Transverse colon (tissue), 4 donors: ENCODE measurements at regions not wholly inside any gene's neighbourhood (a gene's known extent, or its start where the extent isn't known, plus 50 kb on each side); places are given as distances from the start of the nearest gene placed in this dataset.

Source experiments
- EP300 ChIP-seq: sonication (generic); formaldehyde crosslinking; IDR thresholded peaks from one replicate; pipeline ENCODE4 v1.6.1; 2017; ENCODE audit warnings: antibody characterized with exemption, low read depth
- POLR2AphosphoS5 ChIP-seq, 3 donors: sonication (generic); formaldehyde crosslinking; IDR thresholded peaks; one replicate each; pipeline ENCODE4 v1.6.1; 2016; ENCODE audit warnings: antibody characterized with exemption in 3 of 3
- TF ChIP-seq, protein P1 (sequence below), 5 experiments: fragments of 200-600 bp in 3 of 5; fragments of 450-650 bp in 2 of 5; sonication (generic) in 3 of 5; IDR thresholded peaks; 1 replicate in 2 of 5; 2 replicates in 3 of 5; pipeline ENCODE4 v1.5.1; 2016 to 2017; ENCODE audit warnings: antibody characterized with exemption in 5 of 5, inconsistent platforms in 3 of 5, mild to moderate bottlenecking in 2 of 5, moderate library complexity in 1 of 5

DNA sequence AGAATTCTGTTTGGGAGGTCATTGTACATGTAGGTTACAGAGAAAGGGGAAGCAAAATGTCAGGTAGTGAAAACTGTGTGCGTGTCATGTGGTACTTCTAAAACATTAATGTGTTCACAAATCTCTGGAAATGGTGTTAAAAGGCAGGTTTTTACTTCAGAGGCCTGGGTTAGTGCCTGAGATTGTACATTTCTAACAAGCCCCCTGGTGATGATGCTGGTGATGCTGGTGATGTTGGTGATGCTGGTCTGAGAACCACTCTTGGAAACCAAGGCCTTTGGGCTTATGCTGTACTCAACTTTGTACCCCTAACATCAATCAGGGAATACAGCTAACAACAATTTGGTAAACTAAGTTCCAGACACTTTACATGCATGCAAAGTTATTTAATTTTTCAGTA lies 187.1 kb downstream of the SCG2 start:
- TF ChIP-seq, protein P1, sequence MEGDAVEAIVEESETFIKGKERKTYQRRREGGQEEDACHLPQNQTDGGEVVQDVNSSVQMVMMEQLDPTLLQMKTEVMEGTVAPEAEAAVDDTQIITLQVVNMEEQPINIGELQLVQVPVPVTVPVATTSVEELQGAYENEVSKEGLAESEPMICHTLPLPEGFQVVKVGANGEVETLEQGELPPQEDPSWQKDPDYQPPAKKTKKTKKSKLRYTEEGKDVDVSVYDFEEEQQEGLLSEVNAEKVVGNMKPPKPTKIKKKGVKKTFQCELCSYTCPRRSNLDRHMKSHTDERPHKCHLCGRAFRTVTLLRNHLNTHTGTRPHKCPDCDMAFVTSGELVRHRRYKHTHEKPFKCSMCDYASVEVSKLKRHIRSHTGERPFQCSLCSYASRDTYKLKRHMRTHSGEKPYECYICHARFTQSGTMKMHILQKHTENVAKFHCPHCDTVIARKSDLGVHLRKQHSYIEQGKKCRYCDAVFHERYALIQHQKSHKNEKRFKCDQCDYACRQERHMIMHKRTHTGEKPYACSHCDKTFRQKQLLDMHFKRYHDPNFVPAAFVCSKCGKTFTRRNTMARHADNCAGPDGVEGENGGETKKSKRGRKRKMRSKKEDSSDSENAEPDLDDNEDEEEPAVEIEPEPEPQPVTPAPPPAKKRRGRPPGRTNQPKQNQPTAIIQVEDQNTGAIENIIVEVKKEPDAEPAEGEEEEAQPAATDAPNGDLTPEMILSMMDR (IDR thresholded peaks at IDR 0.05): no peak
- TF ChIP-seq POLR2AphosphoS5 (IDR thresholded peaks at IDR 0.05) (no peak), EP300 (no peak)
